Tibial nerve (tissue), 4 donors: ENCODE measurements at regions not wholly inside any gene's neighbourhood (a gene's known extent, or its start where the extent isn't known, plus 50 kb on each side); places are given as distances from the start of the nearest gene placed in this dataset.

ENCODE experiments used
- DNase-seq, 2 donors: peaks; one replicate each; pipeline ENCODE4 v3.0.0-alpha.2; 2019; ENCODE audit warnings: low spot score in 2 of 2
- H3K27ac ChIP-seq, 4 donors: fragments of 200-600 bp; sonication (generic) in 3 of 4; one replicate each; pipeline ENCODE4 v1.5.1; 2017 to 2019; ENCODE audit warnings: mild to moderate bottlenecking in 1 of 4
- H3K27me3 ChIP-seq, 2 donors: fragments of 200-600 bp; sonication (generic) in 1 of 2; one replicate each; pipeline versions ENCODE4 v1.5.1 to v1.6.0; 2017 to 2019
- H3K36me3 ChIP-seq, 3 donors: fragments of 200-600 bp; sonication (generic); one replicate each; pipeline ENCODE4 v1.5.1; 2018 to 2019
- H3K4me1 ChIP-seq, 4 donors: fragments of 200-600 bp; sonication (generic) in 3 of 4; one replicate each; pipeline ENCODE4 v1.5.1; 2017 to 2019
- H3K4me3 ChIP-seq, 4 donors: fragments of 200-600 bp; sonication (generic) in 3 of 4; one replicate each; pipeline ENCODE4 v1.5.1; 2017 to 2019; ENCODE audit warnings: mild to moderate bottlenecking in 1 of 4, moderate library complexity in 1 of 4
- H3K9me3 ChIP-seq, 4 donors: fragments of 200-600 bp; sonication (generic) in 3 of 4; one replicate each; pipeline ENCODE4 v1.5.1; 2017 to 2019
- CTCF ChIP-seq, 5 experiments: fragments of 200-600 bp in 3 of 5; fragments of 450-650 bp in 2 of 5; sonication (generic) in 3 of 5; IDR thresholded peaks; one replicate each; pipeline ENCODE4 v1.5.1; 2016 to 2019; ENCODE audit warnings: antibody characterized with exemption in 5 of 5, mild to moderate bottlenecking in 3 of 5, moderate library complexity in 2 of 5
- EP300 ChIP-seq, 2 donors: sonication (generic); formaldehyde crosslinking; IDR thresholded peaks; one replicate each; pipeline ENCODE4 v1.6.1; 2017; ENCODE audit warnings: antibody characterized with exemption in 2 of 2, mild to moderate bottlenecking in 1 of 2
- POLR2A ChIP-seq, 2 donors: fragments of 450-650 bp; IDR thresholded peaks; one replicate each; pipeline ENCODE4 v1.6.1; 2017; ENCODE audit warnings: antibody characterized with exemption in 2 of 2, mild to moderate bottlenecking in 2 of 2, moderate library complexity in 2 of 2
- WGBS, 2 donors: methylation state at CpG; one replicate each; pipeline ENCODE4 v1.1.5; 2018; 5-methylcytosine and 5-hydroxymethylcytosine counted together

GRCh38 chr3:28922376-28922775 is 358.5 kb upstream of the RBMS3 start:
- TF ChIP-seq CTCF (IDR thresholded peaks at IDR 0.05): no peak
- no peak for TF ChIP-seq EP300 (IDR thresholded peaks at IDR 0.05)
- H3K27ac ChIP-seq: no peak overlapping the region
- H3K9me3 ChIP-seq: no peaks in the 10 kb centered on the region
- H3K36me3 ChIP-seq: no peaks in the 10 kb centered on the region
- H3K4me3 ChIP-seq: no peak overlapping the region
- H3K27me3 ChIP-seq: no peaks in the 10 kb centered on the region
- 79 to 85% methylated on average over 3 of the region's 3 CpGs for WGBS, 2 donors
- no peak for DNase-seq
- H3K4me1 ChIP-seq: peaks cover 0 to 8% (median 0%) of the 10 kb centered on the region in 4 donors

GRCh38 chr3:28923994-28924393 is 356.9 kb upstream of the RBMS3 start:
- Histone ChIP-seq H3K36me3 (no peaks in the 10 kb centered on the region), H3K4me1 (no peaks in the 10 kb centered on the region), H3K27me3 (no peaks in the 10 kb centered on the region), H3K27ac (no peak overlapping the region), H3K4me3 (no peak overlapping the region), H3K9me3 (no peaks in the 10 kb centered on the region)
- TF ChIP-seq EP300 (IDR thresholded peaks at IDR 0.05) (no peak), CTCF (IDR thresholded peaks at IDR 0.05) (no peak), POLR2A (IDR thresholded peaks at IDR 0.05) (no peak)
- 95 to 98% methylated on average over 2 of the region's 2 CpGs for WGBS, 2 donors
- DNase-seq: no peak

- Histone ChIP-seq H3K27me3 (no peaks in the 10 kb centered on the region), H3K27ac (no peak overlapping the region), H3K9me3 (no peaks in the 10 kb centered on the region), H3K4me3 (no peak overlapping the region), H3K36me3 (no peaks in the 10 kb centered on the region), H3K4me1 (no peaks in the 10 kb centered on the region)
- DNase-seq: no peak
- TF ChIP-seq POLR2A (IDR thresholded peaks at IDR 0.05) (no peak), CTCF (IDR thresholded peaks at IDR 0.05) (no peak)
- WGBS, 2 donors: 63 to 74% methylated on average over 1 of the region's 1 CpG
These were observed 356.0 kb upstream of the RBMS3 start for GRCh38 chr3:28924744-28925360.

GRCh38 chr3:28933337-28933736 is 347.5 kb upstream of the RBMS3 start:
- no peak for TF ChIP-seq POLR2A (IDR thresholded peaks at IDR 0.05)
- TF ChIP-seq CTCF (IDR thresholded peaks at IDR 0.05): no peak
- TF ChIP-seq EP300 (IDR thresholded peaks at IDR 0.05): no peak
- Histone ChIP-seq H3K4me1 (peaks cover 0 to 4% (median 0%) of the 10 kb centered on the region in 4 donors), H3K9me3 (no peaks in the 10 kb centered on the region), H3K4me3 (no peak overlapping the region), H3K27ac (no peak overlapping the region), H3K36me3 (no peaks in the 10 kb centered on the region), H3K27me3 (no peaks in the 10 kb centered on the region)
- 89 to 93% methylated on average over 4 of the region's 4 CpGs for WGBS, 2 donors
- DNase-seq: no peak

- Histone ChIP-seq H3K9me3 (no peaks in the 10 kb centered on the region), H3K36me3 (no peaks in the 10 kb centered on the region), H3K27me3 (no peaks in the 10 kb centered on the region), H3K4me3 (no peak overlapping the region), H3K27ac (no peak overlapping the region), H3K4me1 (peaks cover 0 to 4% (median 0%) of the 10 kb centered on the region in 4 donors)
- 69 to 71% methylated on average over 3 of the region's 3 CpGs for WGBS, 2 donors
- no peak for TF ChIP-seq CTCF (IDR thresholded peaks at IDR 0.05)
- TF ChIP-seq POLR2A (IDR thresholded peaks at IDR 0.05): no peak
- no peak for TF ChIP-seq EP300 (IDR thresholded peaks at IDR 0.05)
- no peak for DNase-seq
These were observed 346.6 kb upstream of the RBMS3 start for GRCh38 chr3:28934126-28934813.
